NCI-H187 (cell line): ENCODE measurements at regions not wholly inside any gene's neighbourhood (a gene's known extent, or its start where the extent isn't known, plus 50 kb on each side); places are given as distances from the start of the nearest gene placed in this dataset.
"Not testable (repeated sequence)": the region's sequence is repeated elsewhere in the genome, so short reads cannot be mapped to it uniquely, and the experiment has no call there.

ENCODE experiments used
- DNase-seq, 2 experiments: peaks; one replicate each; lab custom pipeline; 2025; lab: John Stamatoyannopoulos, UW

GRCh38 chr10:36556468-36556867 lies 568.9 kb upstream of the ANKRD30A start:
- DNase-seq = no peak

GRCh38 chr10:36555036-36555435 lies 570.4 kb upstream of the ANKRD30A start:
- no peak for DNase-seq

GRCh38 chr10:36547965-36548364 lies 577.4 kb upstream of the ANKRD30A start:
- DNase-seq = no peak

- no peak for DNase-seq
Observed at GRCh38 chr10:36542493-36542892, 582.9 kb upstream of the ANKRD30A start.

GRCh38 chr10:36540611-36541010 lies 584.8 kb upstream of the ANKRD30A start:
- DNase-seq = no peak

- DNase-seq = no peak
Observed at GRCh38 chr10:36538953-36539586, 586.3 kb upstream of the ANKRD30A start.

GRCh38 chr10:36534471-36535002 lies 590.9 kb upstream of the ANKRD30A start:
- no peak for DNase-seq

- DNase-seq = no peak
Observed at GRCh38 chr10:36533861-36534260, 591.5 kb upstream of the ANKRD30A start.

GRCh38 chr10:36533316-36533715 lies 592.1 kb upstream of the ANKRD30A start:
- DNase-seq = no peak

GRCh38 chr10:36531621-36532020 lies 593.8 kb upstream of the ANKRD30A start:
- no peak for DNase-seq

GRCh38 chr10:36526033-36526432 lies 599.4 kb upstream of the ANKRD30A start:
- DNase-seq = no peak

GRCh38 chr10:36524126-36524525 lies 601.3 kb upstream of the ANKRD30A start:
- DNase-seq = not testable (repeated sequence)

GRCh38 chr10:36519909-36520308 lies 605.5 kb upstream of the ANKRD30A start:
- no peak for DNase-seq

- no peak for DNase-seq
Observed at GRCh38 chr10:36516281-36516680, 609.1 kb upstream of the ANKRD30A start.

- DNase-seq = no peak
Observed at GRCh38 chr10:36515319-36515718, 610.1 kb upstream of the ANKRD30A start.

- no peak for DNase-seq
Observed at GRCh38 chr10:36507715-36508114, 617.7 kb upstream of the ANKRD30A start.

GRCh38 chr10:36506697-36507496 lies 618.5 kb upstream of the ANKRD30A start:
- DNase-seq = no peak

GRCh38 chr10:36506261-36506660 lies 619.1 kb upstream of the ANKRD30A start:
- no peak for DNase-seq

- DNase-seq = no peak
Observed at GRCh38 chr10:36504758-36505157, 620.6 kb upstream of the ANKRD30A start.

GRCh38 chr10:36500266-36500665 lies 625.1 kb upstream of the ANKRD30A start:
- DNase-seq = no peak

GRCh38 chr10:36499693-36500092 lies 625.7 kb upstream of the ANKRD30A start:
- no peak for DNase-seq

- no peak for DNase-seq
Observed at GRCh38 chr10:36496758-36497157, 628.6 kb upstream of the ANKRD30A start.

- no peak for DNase-seq
Observed at GRCh38 chr10:36494371-36494770, 631.0 kb upstream of the ANKRD30A start.
